HL-60 (cell line): ENCODE measurements at regions not wholly inside any gene's neighbourhood (a gene's known extent, or its start where the extent isn't known, plus 50 kb on each side); places are given as distances from the start of the nearest gene placed in this dataset.

Experiments used
- DNase-seq, 2 experiments: peaks; one replicate each; pipeline ENCODE4 v3.0.0-alpha.2; 2010 to 2020; ENCODE audit warnings: low read depth in 1 of 2, low spot score in 1 of 2
- H3K27ac ChIP-seq: fragments of 250-450 bp; sonication (Bioruptor Pico); replicated peaks from 2 replicates; pipeline ENCODE4 v1.5.1; 2020; ENCODE audit warnings: mild to moderate bottlenecking, moderate library complexity
- H3K27me3 ChIP-seq: fragments of 250-450 bp; sonication (Bioruptor Pico); 2 replicates; pipeline ENCODE4 v1.5.1; 2021; ENCODE audit warnings: mild to moderate bottlenecking, moderate library complexity; ENCODE audit not compliant: insufficient read depth, poor library complexity, severe bottlenecking
- H3K4me3 ChIP-seq: replicated peaks from 2 replicates; pipeline ENCODE4 v1.5.1; 2011; ENCODE audit warnings: mild to moderate bottlenecking, control low read depth, low read length; ENCODE audit not compliant: insufficient read depth
- CTCF ChIP-seq: IDR thresholded peaks from one replicate; pipeline ENCODE4 v1.5.1; 2011; ENCODE audit warnings: low read length, control low read depth, inconsistent platforms; ENCODE audit not compliant: insufficient read depth
- GABPA ChIP-seq: IDR thresholded peaks from 2 replicates; pipeline ENCODE4 v1.6.1; 2012; ENCODE audit warnings: low read depth
- POLR2AphosphoS5 ChIP-seq: IDR thresholded peaks from 2 replicates; pipeline ENCODE4 v1.6.1; 2012; ENCODE audit warnings: low read depth
- REST ChIP-seq: IDR thresholded peaks from 2 replicates; pipeline ENCODE4 v1.6.1; 2012; ENCODE audit warnings: low read depth; ENCODE audit not compliant: insufficient replicate concordance
- SPI1 ChIP-seq: IDR thresholded peaks from 2 replicates; pipeline ENCODE4 v1.6.1; 2012; ENCODE audit warnings: low read depth, mild to moderate bottlenecking, borderline replicate concordance

DNA sequence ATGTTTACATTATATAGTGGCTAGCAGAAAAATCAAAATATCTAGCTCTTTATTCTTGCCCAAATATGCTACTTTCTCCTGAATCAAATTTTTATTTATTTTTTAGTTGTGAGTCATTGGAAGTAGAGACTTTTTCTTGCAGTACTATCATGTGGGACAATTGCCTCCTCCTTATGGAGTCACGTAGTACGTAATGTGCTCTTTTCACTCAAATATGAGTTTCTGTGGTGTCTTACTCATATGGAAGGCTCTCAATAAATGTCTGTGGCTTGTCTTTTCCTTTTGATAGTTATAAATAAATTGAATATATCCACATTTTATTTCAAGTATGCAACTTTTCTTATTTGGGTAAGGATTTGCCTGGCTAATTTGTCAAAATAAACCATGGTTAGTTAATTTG is 1411.0 kb upstream of the SLC10A2 start:
- Histone ChIP-seq H3K27me3 (no peaks in the 10 kb centered on the region), H3K27ac (no peak overlapping the region), H3K4me3 (no peak overlapping the region)
- no peak for TF ChIP-seq GABPA
- TF ChIP-seq POLR2AphosphoS5: no peak
- no peak for TF ChIP-seq REST
- TF ChIP-seq SPI1: no peak
- TF ChIP-seq CTCF: no peak
- no peak for DNase-seq

DNA sequence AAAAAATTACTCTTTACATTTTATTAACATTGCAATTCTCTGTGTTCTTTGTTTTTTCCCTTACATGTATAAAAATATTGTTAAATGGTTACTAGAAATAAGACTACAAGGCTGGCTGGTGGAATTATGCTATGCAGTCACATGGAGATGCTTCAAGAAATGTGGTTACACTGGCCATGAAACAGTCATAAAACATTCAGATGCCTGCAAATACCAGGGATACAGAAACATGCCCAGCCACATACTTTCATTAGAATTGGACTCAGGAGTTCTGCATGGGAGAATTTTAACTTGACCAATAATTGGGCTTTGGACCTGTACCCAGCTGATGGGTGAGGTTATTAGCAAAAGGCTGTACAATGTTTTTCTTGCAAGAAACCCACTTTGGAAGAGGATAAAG is 1407.7 kb upstream of the SLC10A2 start:
- no peak overlapping the region for H3K27ac ChIP-seq
- H3K27me3 ChIP-seq: no peaks in the 10 kb centered on the region
- TF ChIP-seq POLR2AphosphoS5: no peak
- no peak for TF ChIP-seq CTCF
- TF ChIP-seq GABPA: no peak
- TF ChIP-seq REST: no peak
- no peak for TF ChIP-seq SPI1
- DNase-seq: no peak
- H3K4me3 ChIP-seq: no peak overlapping the region

- DNase-seq: no peak
- Histone ChIP-seq H3K27ac (no peak overlapping the region), H3K4me3 (no peak overlapping the region), H3K27me3 (no peaks in the 10 kb centered on the region)
- no peak for TF ChIP-seq POLR2AphosphoS5
- no peak for TF ChIP-seq SPI1
Measured at GRCh38 chr13:104466016-104466415, 1399.8 kb upstream of the SLC10A2 start.

GRCh38 chr13:104461049-104461448 is 1394.8 kb upstream of the SLC10A2 start:
- TF ChIP-seq REST (no peak), POLR2AphosphoS5 (no peak), SPI1 (no peak)
- DNase-seq: no peak
- Histone ChIP-seq H3K4me3 (no peak overlapping the region), H3K27ac (no peak overlapping the region), H3K27me3 (no peaks in the 10 kb centered on the region)
